ENCODE measurements at regions not wholly inside any gene's neighbourhood (a gene's known extent, or its start where the extent isn't known, plus 50 kb on each side); places are given as distances from the start of the nearest gene placed in this dataset.

GRCh38 chr18:11323359-11323819 is 174.0 kb upstream of the PIEZO2 start (continued):
- TF ChIP-seq TOE1 (CRISPR knock-in tag; IDR thresholded peaks at IDR 0.05): no peak
- TF ChIP-seq HOXA5 (CRISPR knock-in tag; IDR thresholded peaks at IDR 0.05): no peak
- no peak for TF ChIP-seq ZGPAT (CRISPR knock-in tag; IDR thresholded peaks at IDR 0.05)
- no peak for TF ChIP-seq ZFY (CRISPR knock-in tag; IDR thresholded peaks at IDR 0.05)
- no peak for TF ChIP-seq ZNF468 (CRISPR knock-in tag; IDR thresholded peaks at IDR 0.05)
- TF ChIP-seq ZNF768 (CRISPR knock-in tag; IDR thresholded peaks at IDR 0.05): no peak
- TF ChIP-seq, protein P1, sequence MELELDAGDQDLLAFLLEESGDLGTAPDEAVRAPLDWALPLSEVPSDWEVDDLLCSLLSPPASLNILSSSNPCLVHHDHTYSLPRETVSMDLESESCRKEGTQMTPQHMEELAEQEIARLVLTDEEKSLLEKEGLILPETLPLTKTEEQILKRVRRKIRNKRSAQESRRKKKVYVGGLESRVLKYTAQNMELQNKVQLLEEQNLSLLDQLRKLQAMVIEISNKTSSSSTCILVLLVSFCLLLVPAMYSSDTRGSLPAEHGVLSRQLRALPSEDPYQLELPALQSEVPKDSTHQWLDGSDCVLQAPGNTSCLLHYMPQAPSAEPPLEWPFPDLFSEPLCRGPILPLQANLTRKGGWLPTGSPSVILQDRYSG (CRISPR knock-in tag; IDR thresholded peaks at IDR 0.05): no peak
- TF ChIP-seq KLF16 (CRISPR knock-in tag; IDR thresholded peaks at IDR 0.05): no peak
- no peak for TF ChIP-seq ARNTL (CRISPR knock-in tag; IDR thresholded peaks at IDR 0.05)
- no peak for TF ChIP-seq ZNF232 (CRISPR knock-in tag; IDR thresholded peaks at IDR 0.05; ENCODE audit: borderline replicate concordance)
- no peak for TF ChIP-seq ZNF614 (CRISPR knock-in tag; IDR thresholded peaks at IDR 0.05; ENCODE audit: borderline replicate concordance)
- TF ChIP-seq, protein P2, sequence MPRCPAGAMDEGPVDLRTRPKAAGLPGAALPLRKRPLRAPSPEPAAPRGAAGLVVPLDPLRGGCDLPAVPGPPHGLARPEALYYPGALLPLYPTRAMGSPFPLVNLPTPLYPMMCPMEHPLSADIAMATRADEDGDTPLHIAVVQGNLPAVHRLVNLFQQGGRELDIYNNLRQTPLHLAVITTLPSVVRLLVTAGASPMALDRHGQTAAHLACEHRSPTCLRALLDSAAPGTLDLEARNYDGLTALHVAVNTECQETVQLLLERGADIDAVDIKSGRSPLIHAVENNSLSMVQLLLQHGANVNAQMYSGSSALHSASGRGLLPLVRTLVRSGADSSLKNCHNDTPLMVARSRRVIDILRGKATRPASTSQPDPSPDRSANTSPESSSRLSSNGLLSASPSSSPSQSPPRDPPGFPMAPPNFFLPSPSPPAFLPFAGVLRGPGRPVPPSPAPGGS (CRISPR knock-in tag; IDR thresholded peaks at IDR 0.05): no peak
- TF ChIP-seq RFX3 (CRISPR knock-in tag; IDR thresholded peaks at IDR 0.05): no peak
- TF ChIP-seq, protein P3, sequence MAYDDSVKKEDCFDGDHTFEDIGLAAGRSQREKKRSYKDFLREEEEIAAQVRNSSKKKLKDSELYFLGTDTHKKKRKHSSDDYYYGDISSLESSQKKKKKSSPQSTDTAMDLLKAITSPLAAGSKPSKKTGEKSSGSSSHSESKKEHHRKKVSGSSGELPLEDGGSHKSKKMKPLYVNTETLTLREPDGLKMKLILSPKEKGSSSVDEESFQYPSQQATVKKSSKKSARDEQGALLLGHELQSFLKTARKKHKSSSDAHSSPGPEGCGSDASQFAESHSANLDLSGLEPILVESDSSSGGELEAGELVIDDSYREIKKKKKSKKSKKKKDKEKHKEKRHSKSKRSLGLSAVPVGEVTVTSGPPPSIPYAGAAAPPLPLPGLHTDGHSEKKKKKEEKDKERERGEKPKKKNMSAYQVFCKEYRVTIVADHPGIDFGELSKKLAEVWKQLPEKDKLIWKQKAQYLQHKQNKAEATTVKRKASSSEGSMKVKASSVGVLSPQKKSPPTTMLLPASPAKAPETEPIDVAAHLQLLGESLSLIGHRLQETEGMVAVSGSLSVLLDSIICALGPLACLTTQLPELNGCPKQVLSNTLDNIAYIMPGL (CRISPR knock-in tag; IDR thresholded peaks at IDR 0.05; ENCODE audit: borderline replicate concordance in 1 of 2, low read depth in 1 of 2): no peak
- TF ChIP-seq BCL6 (CRISPR knock-in tag; IDR thresholded peaks at IDR 0.05): peak; percentile 21; the same call in 1 of the 2 replicates
- TF ChIP-seq ZNF253 (CRISPR knock-in tag; IDR thresholded peaks at IDR 0.05; ENCODE audit: borderline replicate concordance): no peak
- TF ChIP-seq ZNF281 (CRISPR knock-in tag; IDR thresholded peaks at IDR 0.05; ENCODE audit: borderline replicate concordance): no peak
- TF ChIP-seq CCAR2 (optimal IDR thresholded peaks at IDR 0.05; ENCODE audit: low read depth, low read length): no peak
- TF ChIP-seq ZNF83 (CRISPR knock-in tag; IDR thresholded peaks at IDR 0.05; ENCODE audit: borderline replicate concordance): no peak
- TF ChIP-seq KLF12 (CRISPR knock-in tag; IDR thresholded peaks at IDR 0.05; ENCODE audit: borderline replicate concordance): no peak
- TF ChIP-seq RARA (CRISPR knock-in tag; IDR thresholded peaks at IDR 0.05): 0 out of 2 replicates have a peak, but pooled peaks have one; percentile 27
- TF ChIP-seq CENPT (CRISPR knock-in tag; IDR thresholded peaks at IDR 0.05; ENCODE audit: low read depth): no peak
